ENCODE measurements at regions not wholly inside any gene's neighbourhood (a gene's known extent, or its start where the extent isn't known, plus 50 kb on each side); places are given as distances from the start of the nearest gene placed in this dataset.
"Not testable (repeated sequence)": the region's sequence is repeated elsewhere in the genome, so short reads cannot be mapped to it uniquely, and the experiment has no call there.

DNA sequence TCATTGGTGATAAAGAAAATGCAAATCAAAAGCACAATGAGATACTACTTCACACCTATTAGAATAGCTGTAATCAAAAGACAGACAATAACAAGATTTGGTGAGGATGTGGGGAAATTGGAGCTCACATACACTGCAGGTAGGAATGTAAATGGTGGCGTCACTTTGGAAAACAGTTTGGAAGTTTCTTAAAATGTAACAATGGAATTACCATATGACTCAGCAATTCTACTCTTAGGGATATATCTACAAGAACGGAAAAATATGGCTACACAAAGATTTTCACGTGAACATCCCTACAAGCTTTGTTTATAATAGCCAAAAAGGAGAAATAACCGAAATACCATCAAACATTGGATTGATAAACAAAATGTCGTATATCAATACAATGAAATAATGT, 270.4 kb downstream of the DOK5 start:
- TF ChIP-seq, protein P1, sequence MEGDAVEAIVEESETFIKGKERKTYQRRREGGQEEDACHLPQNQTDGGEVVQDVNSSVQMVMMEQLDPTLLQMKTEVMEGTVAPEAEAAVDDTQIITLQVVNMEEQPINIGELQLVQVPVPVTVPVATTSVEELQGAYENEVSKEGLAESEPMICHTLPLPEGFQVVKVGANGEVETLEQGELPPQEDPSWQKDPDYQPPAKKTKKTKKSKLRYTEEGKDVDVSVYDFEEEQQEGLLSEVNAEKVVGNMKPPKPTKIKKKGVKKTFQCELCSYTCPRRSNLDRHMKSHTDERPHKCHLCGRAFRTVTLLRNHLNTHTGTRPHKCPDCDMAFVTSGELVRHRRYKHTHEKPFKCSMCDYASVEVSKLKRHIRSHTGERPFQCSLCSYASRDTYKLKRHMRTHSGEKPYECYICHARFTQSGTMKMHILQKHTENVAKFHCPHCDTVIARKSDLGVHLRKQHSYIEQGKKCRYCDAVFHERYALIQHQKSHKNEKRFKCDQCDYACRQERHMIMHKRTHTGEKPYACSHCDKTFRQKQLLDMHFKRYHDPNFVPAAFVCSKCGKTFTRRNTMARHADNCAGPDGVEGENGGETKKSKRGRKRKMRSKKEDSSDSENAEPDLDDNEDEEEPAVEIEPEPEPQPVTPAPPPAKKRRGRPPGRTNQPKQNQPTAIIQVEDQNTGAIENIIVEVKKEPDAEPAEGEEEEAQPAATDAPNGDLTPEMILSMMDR (IDR thresholded peaks at IDR 0.05; ENCODE audit: borderline replicate concordance, insufficient read depth, low read depth, low read length): no peak
- H3K4me3 ChIP-seq (ENCODE audit: low read depth, low read length): no peak overlapping the region

DNA sequence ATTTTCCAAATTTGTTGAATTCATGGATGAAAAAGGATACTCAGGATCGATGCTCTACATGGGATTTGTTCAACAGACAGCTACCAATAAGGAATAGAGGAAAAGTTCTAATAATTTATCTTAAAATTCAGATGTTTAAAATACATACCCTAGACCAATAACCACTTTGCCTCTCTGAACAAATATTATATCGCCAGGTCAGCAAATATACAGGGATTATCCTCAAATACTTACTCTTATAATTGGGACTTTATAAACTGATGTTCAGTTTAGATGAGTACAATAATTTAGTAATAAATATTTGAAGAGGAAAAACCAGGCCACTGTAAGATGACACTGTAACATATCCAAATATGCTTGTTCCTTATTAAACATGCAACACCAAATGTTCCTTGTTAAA, 268.7 kb downstream of the DOK5 start:
- TF ChIP-seq, protein P1 (IDR thresholded peaks at IDR 0.05; ENCODE audit: borderline replicate concordance, insufficient read depth, low read depth, low read length): no peak
- no peak overlapping the region for H3K4me3 ChIP-seq (ENCODE audit: low read depth, low read length)

DNA sequence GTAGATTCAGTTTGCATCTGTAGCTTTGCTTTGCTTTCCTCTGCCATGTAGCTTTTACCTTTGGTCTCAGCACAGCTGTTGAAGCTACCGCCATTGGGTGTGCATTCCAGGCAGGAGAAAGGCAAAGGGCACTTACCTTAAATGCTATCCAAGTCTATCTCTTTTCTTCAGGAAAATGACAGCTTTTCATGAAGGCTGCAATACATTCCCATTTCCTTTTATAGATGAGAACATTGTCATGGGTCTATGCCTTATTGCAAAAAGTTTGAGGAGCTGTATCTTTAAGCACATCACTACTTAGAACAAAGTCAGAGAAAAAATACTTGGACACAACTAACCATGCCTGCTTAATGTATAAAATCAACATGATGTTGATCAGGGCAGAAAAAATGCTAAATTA, 266.8 kb downstream of the DOK5 start:
- H3K4me3 ChIP-seq (ENCODE audit: low read depth, low read length): no peak overlapping the region
- TF ChIP-seq, protein P1 (IDR thresholded peaks at IDR 0.05; ENCODE audit: borderline replicate concordance, insufficient read depth, low read depth, low read length): no peak

DNA sequence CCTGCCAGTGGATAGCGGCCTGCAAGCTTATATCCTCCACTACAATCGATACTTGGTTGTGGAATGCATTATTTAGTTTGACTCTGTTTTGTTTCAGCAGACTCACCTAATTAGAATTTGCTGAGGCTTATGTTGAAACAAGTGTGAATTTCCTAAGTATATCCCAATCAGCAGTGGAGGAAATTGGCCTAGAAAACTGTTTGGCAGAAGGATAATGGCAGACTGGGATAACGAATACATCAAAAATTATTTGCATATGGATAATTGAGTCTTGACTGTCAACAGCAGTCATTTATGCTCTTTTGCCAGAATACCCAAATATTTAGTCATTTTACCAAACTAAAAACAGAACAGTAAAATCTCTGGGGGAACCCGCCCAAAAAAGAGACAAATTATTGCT, 261.0 kb downstream of the DOK5 start:
- H3K4me3 ChIP-seq (ENCODE audit: low read depth, low read length): no peak overlapping the region
- TF ChIP-seq, protein P1 (IDR thresholded peaks at IDR 0.05; ENCODE audit: borderline replicate concordance, insufficient read depth, low read depth, low read length): no peak

DNA sequence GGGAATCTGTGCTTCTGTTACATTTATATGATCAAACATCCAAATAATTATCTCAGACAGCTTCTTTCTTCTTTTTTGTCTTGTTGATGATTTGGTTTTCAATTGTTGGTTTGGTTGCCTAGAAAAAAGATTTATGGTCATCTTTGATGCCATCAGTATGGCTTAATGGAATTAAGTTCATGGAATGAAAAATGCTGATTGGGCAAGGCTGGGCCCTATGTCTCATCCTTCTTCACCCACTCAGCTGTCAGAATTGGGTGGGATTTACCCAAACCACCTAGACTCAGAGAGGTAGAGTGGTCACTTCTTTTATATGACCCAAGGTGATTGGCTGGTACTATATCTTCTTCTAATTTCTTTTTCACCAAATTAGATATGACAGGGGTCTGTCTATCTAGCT, 258.3 kb downstream of the DOK5 start:
- TF ChIP-seq, protein P1 (IDR thresholded peaks at IDR 0.05; ENCODE audit: borderline replicate concordance, insufficient read depth, low read depth, low read length): no peak
- H3K4me3 ChIP-seq (ENCODE audit: low read depth, low read length): no peak overlapping the region

DNA sequence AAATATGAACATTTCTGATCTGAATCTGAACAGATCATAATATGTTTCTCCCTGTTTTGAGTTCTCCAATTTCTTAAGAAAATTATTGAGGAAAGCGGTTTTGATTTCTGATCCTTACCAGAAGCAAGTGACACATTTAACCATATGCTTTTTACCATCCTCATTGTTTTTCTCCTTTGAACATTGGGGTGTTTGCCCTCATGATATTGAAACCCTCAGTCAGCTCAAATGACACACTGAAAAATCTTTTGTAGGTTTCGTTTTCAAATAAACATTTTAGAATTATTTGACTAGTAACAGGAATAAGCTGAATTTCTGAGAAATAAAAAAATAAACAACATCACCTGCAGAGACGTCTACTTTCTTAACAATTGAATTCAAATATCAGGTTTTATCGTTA, 252.1 kb downstream of the DOK5 start:
- TF ChIP-seq, protein P1 (IDR thresholded peaks at IDR 0.05; ENCODE audit: borderline replicate concordance, insufficient read depth, low read depth, low read length): no peak
- H3K4me3 ChIP-seq (ENCODE audit: low read depth, low read length): no peak overlapping the region

DNA sequence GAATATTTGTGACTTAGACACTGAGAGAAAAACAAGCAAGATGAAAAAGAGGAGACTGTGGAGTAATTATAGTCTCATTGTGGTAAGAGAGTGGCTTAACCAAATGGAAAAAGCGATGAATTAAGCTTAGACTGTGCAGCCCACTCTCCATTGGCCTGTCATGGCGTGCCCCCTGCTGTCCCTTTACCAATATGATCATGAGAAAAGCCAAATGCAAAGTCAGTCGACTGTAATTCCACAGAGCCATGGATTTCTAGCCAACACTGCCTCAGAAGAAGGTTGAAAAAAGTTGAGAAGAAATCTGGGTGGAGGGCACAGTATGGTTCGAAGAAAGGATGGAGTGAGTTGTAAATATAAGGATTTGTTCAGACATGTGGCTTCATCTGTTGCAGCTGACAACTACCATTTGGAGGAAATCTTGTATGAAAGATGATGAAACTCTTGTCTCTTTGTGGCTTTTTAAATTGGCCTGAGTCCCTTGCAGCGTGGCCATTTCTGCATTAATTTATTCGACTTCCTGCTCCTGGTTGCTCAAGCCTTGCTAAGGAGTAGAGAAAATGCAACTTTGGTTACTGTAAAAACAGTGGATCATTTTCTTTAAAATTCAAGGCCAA, 251.4 kb downstream of the DOK5 start:
- no peak overlapping the region for H3K4me3 ChIP-seq (ENCODE audit: low read depth, low read length)
- TF ChIP-seq, protein P1 (IDR thresholded peaks at IDR 0.05; ENCODE audit: borderline replicate concordance, insufficient read depth, low read depth, low read length): no peak

DNA sequence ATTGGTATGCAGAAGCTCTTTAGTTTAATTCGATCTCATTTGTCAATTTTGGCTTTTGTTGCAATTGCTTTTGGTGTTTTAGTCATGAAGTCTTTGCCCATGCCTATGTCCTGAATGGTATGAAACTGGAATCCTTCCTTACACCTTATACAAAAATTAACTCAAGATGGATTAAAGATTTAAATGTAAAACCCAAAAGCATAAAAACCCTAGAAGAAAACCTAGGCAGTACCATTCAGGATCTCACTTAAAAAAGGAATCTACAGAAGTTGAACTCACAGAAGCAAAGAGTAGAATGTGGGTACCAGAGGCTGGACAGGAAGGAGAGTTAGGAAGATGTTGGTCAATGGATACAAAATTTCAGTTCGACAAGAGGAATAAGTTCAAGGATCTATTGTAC, 249.9 kb downstream of the DOK5 start:
- not testable (repeated sequence) for H3K4me3 ChIP-seq (ENCODE audit: low read depth, low read length)
